ENCODE measurements at regions not wholly inside any gene's neighbourhood (a gene's known extent, or its start where the extent isn't known, plus 50 kb on each side); places are given as distances from the start of the nearest gene placed in this dataset.

- no peak for TF ChIP-seq CTCF (IDR thresholded peaks at IDR 0.05)
- TF ChIP-seq EP300 (IDR thresholded peaks at IDR 0.05) = no peak
- TF ChIP-seq POLR2AphosphoS5 (IDR thresholded peaks at IDR 0.05) = no peak
- no peak for TF ChIP-seq POLR2A (IDR thresholded peaks at IDR 0.05)
Observed at GRCh38 chr9:131805803-131806202, 65.9 kb upstream of the RAPGEF1 start.
